Trophoblast cell (in vitro differentiated cells and primary cell): ENCODE measurements at regions not wholly inside any gene's neighbourhood (a gene's known extent, or its start where the extent isn't known, plus 50 kb on each side); places are given as distances from the start of the nearest gene placed in this dataset.

Source experiments
- DNase-seq, 2 donors: peaks; one replicate each; pipeline ENCODE4 v3.0.0-alpha.2; 2016
- H2AFZ ChIP-seq: 2 replicates; pipeline ENCODE4 v1.6.1; 2013; ENCODE audit warnings: low read length, moderate library complexity, mild to moderate bottlenecking; ENCODE audit not compliant: insufficient read depth, poor library complexity
- H2AK5ac ChIP-seq: 2 replicates; pipeline ENCODE4 v1.6.1; 2013; ENCODE audit warnings: mild to moderate bottlenecking, low read length
- H2BK120ac ChIP-seq: 2 replicates; pipeline ENCODE4 v1.6.1; 2013; ENCODE audit warnings: low read length, mild to moderate bottlenecking, moderate library complexity; ENCODE audit not compliant: insufficient read depth, poor library complexity
- H2BK12ac ChIP-seq: 2 replicates; pipeline ENCODE4 v1.6.1; 2013; ENCODE audit warnings: mild to moderate bottlenecking, low read length, moderate library complexity
- H2BK5ac ChIP-seq: 2 replicates; pipeline ENCODE4 v1.6.1; 2013; ENCODE audit warnings: low read length, low read depth, moderate library complexity, mild to moderate bottlenecking; ENCODE audit not compliant: poor library complexity
- H3K14ac ChIP-seq: 2 replicates; pipeline ENCODE4 v1.6.1; 2013; ENCODE audit warnings: mild to moderate bottlenecking, low read length
- H3K18ac ChIP-seq: 2 replicates; pipeline ENCODE4 v1.6.1; 2013; ENCODE audit warnings: mild to moderate bottlenecking, low read length
- H3K23ac ChIP-seq: 2 replicates; pipeline ENCODE4 v1.6.1; 2013; ENCODE audit warnings: low read length
- H3K27ac ChIP-seq: 2 replicates; pipeline ENCODE4 v1.5.1; 2013; ENCODE audit warnings: low read depth, mild to moderate bottlenecking, inconsistent platforms, low read length, moderate library complexity
- H3K27me3 ChIP-seq: 2 replicates; pipeline ENCODE4 v1.6.1; 2013; ENCODE audit warnings: inconsistent platforms, mild to moderate bottlenecking, low read length, moderate library complexity; ENCODE audit not compliant: insufficient read depth
- H3K36me3 ChIP-seq, 2 experiments: 1 replicate in 1 of 2; 2 replicates in 1 of 2; pipeline ENCODE4 v1.6.1; 2013; ENCODE audit warnings: low read length in 2 of 2, mild to moderate bottlenecking in 2 of 2, moderate library complexity in 1 of 2; ENCODE audit not compliant: insufficient read depth in 2 of 2, control insufficient read depth in 1 of 2
- H3K4ac ChIP-seq: 2 replicates; pipeline ENCODE4 v1.6.1; 2013; ENCODE audit warnings: low read depth, mild to moderate bottlenecking, low read length, moderate library complexity
- H3K4me1 ChIP-seq, 2 experiments: 1 replicate in 1 of 2; 2 replicates in 1 of 2; pipeline ENCODE4 v1.6.1; 2013; ENCODE audit warnings: low read length in 2 of 2, mild to moderate bottlenecking in 2 of 2, moderate library complexity in 1 of 2; ENCODE audit not compliant: insufficient read depth in 2 of 2, control insufficient read depth in 1 of 2
- H3K4me2 ChIP-seq: 2 replicates; pipeline ENCODE4 v1.6.1; 2013; ENCODE audit warnings: inconsistent platforms, mild to moderate bottlenecking, low read length, moderate library complexity
- H3K4me3 ChIP-seq: 2 replicates; pipeline ENCODE4 v1.5.1; 2013; ENCODE audit warnings: mild to moderate bottlenecking, low read depth, low read length, inconsistent platforms
- H3K79me1 ChIP-seq: one replicate; pipeline ENCODE4 v1.6.1; 2013; ENCODE audit warnings: low read length
- H3K79me2 ChIP-seq: 2 replicates; pipeline ENCODE4 v1.6.1; 2013; ENCODE audit warnings: low read length, mild to moderate bottlenecking; ENCODE audit not compliant: control insufficient read depth, insufficient read depth, poor library complexity
- H3K9ac ChIP-seq: 2 replicates; pipeline ENCODE4 v1.6.1; 2013; ENCODE audit warnings: mild to moderate bottlenecking, low read length
- H3K9me3 ChIP-seq: 2 replicates; pipeline ENCODE4 v1.6.1; 2013; ENCODE audit warnings: low read depth, mild to moderate bottlenecking, control low read depth, inconsistent platforms, low read length; ENCODE audit not compliant: insufficient read depth
- H4K12ac ChIP-seq: 2 replicates; pipeline ENCODE4 v1.6.1; 2013; ENCODE audit warnings: low read depth, mild to moderate bottlenecking, low read length, moderate library complexity
- H4K8ac ChIP-seq: 2 replicates; pipeline ENCODE4 v1.6.1; 2013; ENCODE audit warnings: low read depth, mild to moderate bottlenecking, low read length, moderate library complexity
- H4K91ac ChIP-seq: one replicate; pipeline ENCODE4 v1.6.1; 2013; ENCODE audit warnings: low read depth, mild to moderate bottlenecking, low read length, moderate library complexity
- WGBS: extraction: QIAGEN DNeasy Blood & Tissue Kit; methylation state at CpG from one replicate; pipeline ENCODE4 v1.1.7; 2013; ENCODE audit warnings: missing lambda C conversion rate; ENCODE audit not compliant: insufficient read length, insufficient coverage; ENCODE audit errors: extremely low coverage; 5-methylcytosine and 5-hydroxymethylcytosine counted together

GRCh38 chr22:19622061-19622441 is 92.3 kb upstream of the SEPTIN5 start:
- peaks cover 0 to 14% of the 10 kb centered on the region in 2 experiments for H3K4me1 ChIP-seq
- no peak overlapping the region for H3K9ac ChIP-seq
- H4K8ac ChIP-seq, result no peak overlapping the region
- DNase-seq, result no peak
- H4K12ac ChIP-seq, result no peak overlapping the region
- H3K27me3 ChIP-seq, result no peaks in the 10 kb centered on the region
- H3K4me3 ChIP-seq, result no peak overlapping the region
- no peaks in the 10 kb centered on the region for H3K36me3 ChIP-seq
- H3K79me1 ChIP-seq, result no peaks in the 10 kb centered on the region
- no peak overlapping the region for H3K4me2 ChIP-seq
- H3K4ac ChIP-seq, result no peak overlapping the region
- no CpG with 5 or more reads among the region's 11 CpGs for WGBS
- H2AK5ac ChIP-seq, result no peak overlapping the region
- H4K91ac ChIP-seq, result no peak overlapping the region
- no peaks in the 10 kb centered on the region for H3K79me2 ChIP-seq
- no peak overlapping the region for H2BK5ac ChIP-seq
- no peak overlapping the region for H2BK120ac ChIP-seq
- peak overlapping the region; percentile 20 for H3K14ac ChIP-seq
- no peak overlapping the region for H2BK12ac ChIP-seq
- no peak overlapping the region for H2AFZ ChIP-seq
- no peak overlapping the region for H3K23ac ChIP-seq
- H3K27ac ChIP-seq, result no peak overlapping the region
- no peaks in the 10 kb centered on the region for H3K9me3 ChIP-seq
- no peak overlapping the region for H3K18ac ChIP-seq

GRCh38 chr22:19625331-19626041 is 88.8 kb upstream of the SEPTIN5 start:
- Histone ChIP-seq H2AK5ac (no peak overlapping the region), H3K4ac (no peak overlapping the region), H3K9ac (no peak overlapping the region), H3K18ac (no peak overlapping the region), H2BK120ac (no peak overlapping the region), H3K27me3 (no peaks in the 10 kb centered on the region), H3K9me3 (no peaks in the 10 kb centered on the region), H4K91ac (no peak overlapping the region), H3K4me2 (no peak overlapping the region), H2BK5ac (no peak overlapping the region), H3K27ac (no peak overlapping the region), H3K4me3 (no peak overlapping the region), H2AFZ (no peak overlapping the region), H3K36me3 (no peaks in the 10 kb centered on the region), H3K79me2 (no peaks in the 10 kb centered on the region), H4K12ac (no peak overlapping the region), H3K4me1 (peaks cover 0 to 8% of the 10 kb centered on the region in 2 experiments), H3K79me1 (no peaks in the 10 kb centered on the region), H3K14ac (no peak overlapping the region), H3K23ac (no peak overlapping the region), H2BK12ac (no peak overlapping the region), H4K8ac (no peak overlapping the region)
- no peak for DNase-seq
- no CpG with 5 or more reads among the region's 11 CpGs for WGBS

- Histone ChIP-seq H3K4me3 (no peak overlapping the region), H3K4me2 (no peak overlapping the region), H3K9ac (no peak overlapping the region), H4K12ac (no peak overlapping the region), H2AK5ac (no peak overlapping the region), H3K27ac (no peak overlapping the region), H2BK12ac (no peak overlapping the region), H3K4ac (no peak overlapping the region), H2AFZ (no peak overlapping the region), H2BK120ac (no peak overlapping the region), H3K23ac (no peak overlapping the region), H4K8ac (no peak overlapping the region), H3K4me1 (peaks cover 0 to 8% of the 10 kb centered on the region in 2 experiments), H3K18ac (no peak overlapping the region), H2BK5ac (no peak overlapping the region), H3K36me3 (no peaks in the 10 kb centered on the region), H3K27me3 (no peaks in the 10 kb centered on the region), H3K79me2 (no peaks in the 10 kb centered on the region), H3K9me3 (no peaks in the 10 kb centered on the region), H4K91ac (no peak overlapping the region), H3K79me1 (no peaks in the 10 kb centered on the region), H3K14ac (no peak overlapping the region)
- no peak for DNase-seq
- no CpG with 5 or more reads among the region's 7 CpGs for WGBS
Observed at GRCh38 chr22:19626042-19626587, 88.2 kb upstream of the SEPTIN5 start.

GRCh38 chr22:19626666-19627065 is 87.6 kb upstream of the SEPTIN5 start:
- Histone ChIP-seq H3K9ac (no peak overlapping the region), H3K4me3 (no peak overlapping the region), H3K23ac (no peak overlapping the region), H4K91ac (no peak overlapping the region), H3K27ac (no peak overlapping the region), H3K4me2 (no peak overlapping the region), H3K9me3 (no peaks in the 10 kb centered on the region), H2BK5ac (no peak overlapping the region), H3K4ac (no peak overlapping the region), H2AFZ (no peak overlapping the region), H2BK12ac (no peak overlapping the region), H2BK120ac (no peak overlapping the region), H3K27me3 (no peaks in the 10 kb centered on the region), H3K14ac (no peak overlapping the region), H3K79me2 (no peaks in the 10 kb centered on the region), H3K4me1 (peaks cover 0 to 8% of the 10 kb centered on the region in 2 experiments), H3K18ac (no peak overlapping the region), H4K12ac (no peak overlapping the region), H3K79me1 (no peaks in the 10 kb centered on the region), H3K36me3 (no peaks in the 10 kb centered on the region), H2AK5ac (no peak overlapping the region), H4K8ac (no peak overlapping the region)
- no peak for DNase-seq
- no CpG with 5 or more reads among the region's 4 CpGs for WGBS
